ENCODE measurements at regions not wholly inside any gene's neighbourhood (a gene's known extent, or its start where the extent isn't known, plus 50 kb on each side); places are given as distances from the start of the nearest gene placed in this dataset.

- TF ChIP-seq CTCF (IDR thresholded peaks at IDR 0.05; ENCODE audit: poor library complexity, severe bottlenecking), result no peak
- TF ChIP-seq TAF1 (IDR thresholded peaks at IDR 0.05; ENCODE audit: low read depth), result no peak
- no peak for TF ChIP-seq EZH2 (IDR thresholded peaks at IDR 0.05; ENCODE audit: borderline replicate concordance, insufficient read depth, low read length, poor library complexity, severe bottlenecking)
- TF ChIP-seq POLR2AphosphoS5 (IDR thresholded peaks at IDR 0.05), result no peak
- no peak for TF ChIP-seq EP300 (conservative IDR thresholded peaks at IDR 0.05; ENCODE audit: poor library complexity, severe bottlenecking)
- TF ChIP-seq REST (IDR thresholded peaks at IDR 0.05; ENCODE audit: borderline replicate concordance), result no peak
- TF ChIP-seq RAD21 (conservative IDR thresholded peaks at IDR 0.05), result no peak
- TF ChIP-seq SMC3 (conservative IDR thresholded peaks at IDR 0.05; ENCODE audit: poor library complexity), result no peak
- TF ChIP-seq MXI1 (conservative IDR thresholded peaks at IDR 0.05; ENCODE audit: poor library complexity, severe bottlenecking), result no peak
Observed at GRCh38 chr18:50466634-50467033, 91.8 kb downstream of the SKA1 start.
